HepG2 (cell line): ENCODE measurements at regions not wholly inside any gene's neighbourhood (a gene's known extent, or its start where the extent isn't known, plus 50 kb on each side); places are given as distances from the start of the nearest gene placed in this dataset.

Experiments
- ATAC-seq: fragments of 200-7000 bp; cut with Tn5 transposase; 3 replicates; pipeline ENCODE4 v1.9.1; 2020; ENCODE audit warnings: mild to moderate bottlenecking, moderate library complexity
- BruUV-seq: library from RNA; stranded (reverse); fragments of 400-500 nt; replicated peaks from 2 replicates; lab custom pipeline; 2021; lab: Mats Ljungman, UMichigan
- CTCF ChIA-PET: fragments of 300-600 bp; formaldehyde crosslinking; extraction: SDS; loops from one replicate; lab custom pipeline; 2021; ENCODE audit warnings: low total read pairs, inconsistent platforms, low intra/inter-chr PET ratio; lab: Yijun Ruan, JAX
- POLR2A ChIA-PET: fragments of 350-600 bp; sonication (Branson Sonifier 250); formaldehyde crosslinking; loops from one replicate; lab custom pipeline; 2020; ENCODE audit warnings: antibody characterized with exemption, inconsistent platforms; lab: Yijun Ruan, JAX
- DNase-seq: peaks from one replicate; pipeline ENCODE4 v3.0.0-alpha.2; 2015; ENCODE audit warnings: low spot score
- FAIRE-seq: peaks from 3 replicates; lab custom pipeline; 2011; peaks lifted over from hg19 to GRCh38; lab: Jason Lieb, UNC
- H2AFZ ChIP-seq: one replicate; pipeline ENCODE4 v1.6.1; 2011; ENCODE audit warnings: low read length, inconsistent platforms
- H3K27ac ChIP-seq: fragments of 300-600 bp; 3 replicates; pipeline ENCODE4 v1.8.0; 2011; ENCODE audit warnings: mixed run types, mild to moderate bottlenecking, mixed read lengths, low read length, inconsistent platforms; ENCODE audit not compliant: insufficient read depth; ENCODE audit errors: extremely low read length
- H3K27me3 ChIP-seq, 2 experiments: fragments of 200-600 bp in 1 of 2; 2 replicates in 1 of 2; 3 replicates in 1 of 2; pipeline versions ENCODE4 v1.6.0 to v1.8.0; 2011; ENCODE audit warnings: low read length in 2 of 2, mild to moderate bottlenecking in 2 of 2, moderate library complexity in 2 of 2, inconsistent platforms in 1 of 2; ENCODE audit not compliant: insufficient read depth in 2 of 2, control insufficient read depth in 1 of 2
- H3K36me3 ChIP-seq, 2 experiments: fragments of 200-600 bp in 1 of 2; replicated peaks in 1 of 2; 2 replicates in 1 of 2; 3 replicates in 1 of 2; pipeline versions ENCODE4 v1.5.1 to v1.8.0; 2011; ENCODE audit warnings: low read length in 2 of 2, inconsistent platforms in 1 of 2; ENCODE audit not compliant: insufficient read depth in 2 of 2, control insufficient read depth in 1 of 2
- H3K4me1 ChIP-seq: 2 replicates; pipeline ENCODE4 v1.5.1; 2012; ENCODE audit warnings: low read length, inconsistent platforms; ENCODE audit not compliant: insufficient read depth
- H3K4me2 ChIP-seq: 2 replicates; pipeline ENCODE4 v1.6.0; 2011; ENCODE audit warnings: low read depth, low read length, inconsistent platforms
- H3K4me3 ChIP-seq, 3 experiments: fragments of 200-600 bp in 1 of 3; sonication (generic), shearing (Covaris generic) in 1 of 3; replicated peaks in 1 of 3; 2 replicates each; pipeline ENCODE4 v1.5.1; 2011 to 2016; ENCODE audit warnings: low read length in 3 of 3, inconsistent platforms in 2 of 3, low read depth in 2 of 3, mild to moderate bottlenecking in 2 of 3, control low read depth in 1 of 3, mixed read lengths in 1 of 3; ENCODE audit not compliant: insufficient read depth in 1 of 3
- H3K79me2 ChIP-seq: one replicate; pipeline ENCODE4 v1.6.1; 2011; ENCODE audit warnings: low read length, inconsistent platforms; ENCODE audit not compliant: insufficient read depth
- H3K9ac ChIP-seq: 2 replicates; pipeline ENCODE4 v1.6.0; 2011; ENCODE audit warnings: mild to moderate bottlenecking, low read depth, low read length, inconsistent platforms; ENCODE audit not compliant: insufficient read depth
- H3K9me3 ChIP-seq: 2 replicates; pipeline ENCODE4 v1.5.1; 2012; ENCODE audit warnings: mild to moderate bottlenecking, low read length
- H4K20me1 ChIP-seq: 2 replicates; pipeline ENCODE4 v1.6.0; 2011; ENCODE audit warnings: inconsistent platforms, mild to moderate bottlenecking, low read length, moderate library complexity; ENCODE audit not compliant: insufficient read depth
- AKAP8 ChIP-seq: sonication (generic); formaldehyde crosslinking; IDR thresholded peaks from 2 replicates; pipeline ENCODE4 v1.5.1; 2020; ENCODE audit warnings: mild to moderate bottlenecking, missing genetic modification reagents
- ARNT2 ChIP-seq: sonication (generic); formaldehyde crosslinking; IDR thresholded peaks from 2 replicates; pipeline ENCODE4 v1.8.0; 2022; ENCODE audit warnings: mild to moderate bottlenecking, low read depth, missing genetic modification reagents, moderate library complexity
- CENPX ChIP-seq: sonication (generic); formaldehyde crosslinking; IDR thresholded peaks from 2 replicates; pipeline ENCODE4 v1.9.0; 2021; ENCODE audit warnings: mild to moderate bottlenecking, missing genetic modification reagents, moderate library complexity
- HNF4G ChIP-seq, 2 experiments: sonication (generic) in 1 of 2; formaldehyde crosslinking in 1 of 2; IDR thresholded peaks; 2 replicates each; pipeline versions ENCODE4 v1.4.0 to v1.6.1; 2011 to 2020; ENCODE audit warnings: borderline replicate concordance in 2 of 2, low read depth in 2 of 2, mild to moderate bottlenecking in 2 of 2, low read length in 1 of 2, missing genetic modification reagents in 1 of 2, moderate library complexity in 1 of 2
- KLF13 ChIP-seq: sonication (generic); formaldehyde crosslinking; IDR thresholded peaks from 2 replicates; pipeline ENCODE4 v1.4.0; 2020; ENCODE audit warnings: mild to moderate bottlenecking, missing genetic modification reagents
- KLF6 ChIP-seq: IDR thresholded peaks from 2 replicates; pipeline ENCODE4 v1.8.0; 2016; ENCODE audit warnings: missing biosample characterization, missing genetic modification reagents
- NFRKB ChIP-seq: fragments of 450-650 bp; IDR thresholded peaks from 2 replicates; pipeline ENCODE4 v1.6.1; 2017
- RBAK ChIP-seq: sonication (generic); formaldehyde crosslinking; IDR thresholded peaks from 2 replicates; pipeline ENCODE4 v1.5.1; 2020; ENCODE audit warnings: mild to moderate bottlenecking, missing genetic modification reagents
- SSRP1 ChIP-seq: IDR thresholded peaks from 2 replicates; pipeline ENCODE4 v1.6.1; 2016; ENCODE audit warnings: control low read depth
- ZBTB7A ChIP-seq: sonication (generic); formaldehyde crosslinking; IDR thresholded peaks from 2 replicates; pipeline ENCODE4 v1.8.0; 2022; ENCODE audit warnings: mild to moderate bottlenecking, missing genetic modification reagents
- ZNF563 ChIP-seq: sonication (generic); formaldehyde crosslinking; IDR thresholded peaks from 2 replicates; pipeline ENCODE4 v1.8.0; 2022; ENCODE audit warnings: mild to moderate bottlenecking, moderate library complexity, missing genetic modification reagents
- ZSCAN30 ChIP-seq: sonication (generic); formaldehyde crosslinking; IDR thresholded peaks from 2 replicates; pipeline ENCODE4 v1.5.0; 2020; ENCODE audit warnings: mild to moderate bottlenecking, missing genetic modification reagents
- WGBS: methylation state at CpG from one replicate; pipeline ENCODE4 v1.1.6; 2017; ENCODE audit warnings: low lambda C conversion rate; 5-methylcytosine and 5-hydroxymethylcytosine counted together
- in situ Hi-C: cut with HindIII; loops from 2 replicates; pipeline ENCODE4 v1.10.0; 2017; ENCODE audit warnings: low pct_unique_long_range_greater_than_20kb; ENCODE audit not compliant: extremely low pct_ligation_motif_present
- intact Hi-C: fragments of 100-400 bp; cut with micrococcal nuclease; formaldehyde crosslinking; loops from one replicate; pipeline ENCODE4 v1.10.0; 2022; ENCODE audit not compliant: unreplicated experiment
- TF ChIP-seq, protein P1 (sequence below): sonication (generic); formaldehyde crosslinking; IDR thresholded peaks from 2 replicates; pipeline ENCODE4 v1.4.0; 2020; ENCODE audit warnings: mild to moderate bottlenecking, missing genetic modification reagents
- TF ChIP-seq, protein P2 (sequence below): IDR thresholded peaks from 2 replicates; pipeline ENCODE4 v1.6.1; 2016; ENCODE audit warnings: low read depth
- TF ChIP-seq, protein P3 (sequence below): sonication (generic); formaldehyde crosslinking; IDR thresholded peaks from 2 replicates; pipeline ENCODE4 v1.4.0; 2020; ENCODE audit warnings: missing genetic modification reagents
- TF ChIP-seq, protein P4 (sequence below): sonication (generic); formaldehyde crosslinking; conservative IDR thresholded peaks from 2 replicates; pipeline ENCODE4 v1.8.0; 2022; ENCODE audit warnings: low read depth, missing genetic modification reagents
- TF ChIP-seq, protein P5 (sequence below): sonication (generic); formaldehyde crosslinking; IDR thresholded peaks from 2 replicates; pipeline ENCODE4 v1.5.0; 2020; ENCODE audit warnings: missing genetic modification reagents
- TF ChIP-seq, protein P6 (sequence below): sonication (generic); formaldehyde crosslinking; IDR thresholded peaks from 2 replicates; pipeline ENCODE4 v1.4.0; 2020; ENCODE audit warnings: missing genetic modification reagents, borderline replicate concordance

DNA sequence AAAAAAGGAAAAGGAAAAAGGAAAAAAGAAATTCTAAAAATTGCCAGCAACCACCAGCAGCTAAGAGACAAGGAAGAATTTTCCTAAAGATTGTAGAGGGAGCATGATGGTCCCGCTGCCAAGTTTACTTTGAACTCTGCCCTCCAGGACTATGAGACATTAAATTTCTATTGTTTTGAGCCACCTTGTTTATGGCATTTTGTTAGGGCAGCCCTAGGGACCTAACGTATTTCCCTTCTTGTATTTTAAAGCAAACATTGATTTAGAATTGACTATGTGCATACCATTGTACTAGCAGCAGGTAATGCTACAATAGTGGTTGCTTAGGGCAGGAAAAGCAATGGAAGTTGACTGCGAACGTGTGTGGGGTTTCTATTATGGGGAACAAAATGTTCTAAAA lies 1414.2 kb downstream of the EFNB2 start:
- H3K27me3 ChIP-seq: no peaks in the 10 kb centered on the region
- H2AFZ ChIP-seq: no peak overlapping the region
- H3K79me2 ChIP-seq: no peaks in the 10 kb centered on the region
- ChIA-PET POLR2A (no interaction called here), CTCF (no interaction called here)
- no peaks in the 10 kb centered on the region for H3K36me3 ChIP-seq
- H3K4me1 ChIP-seq: no peaks in the 10 kb centered on the region
- ATAC-seq: no peak
- no peak overlapping the region for H3K9ac ChIP-seq
- FAIRE-seq: no peak
- H3K4me2 ChIP-seq: no peak overlapping the region
- H3K9me3 ChIP-seq: peaks cover 15% of the 10 kb centered on the region; the same call in 1 of the 2 replicates
- H4K20me1 ChIP-seq: no peaks in the 10 kb centered on the region
- no TSS peak for BruUV-seq
- intact Hi-C loops (no loop called here), in situ Hi-C loops (no loop called here)
- H3K4me3 ChIP-seq: no peak overlapping the region
- no peak overlapping the region for H3K27ac ChIP-seq
- 7% methylated on average over 4 of the region's 4 CpGs for WGBS
- DNase-seq: no peak
- TF ChIP-seq, protein P1, sequence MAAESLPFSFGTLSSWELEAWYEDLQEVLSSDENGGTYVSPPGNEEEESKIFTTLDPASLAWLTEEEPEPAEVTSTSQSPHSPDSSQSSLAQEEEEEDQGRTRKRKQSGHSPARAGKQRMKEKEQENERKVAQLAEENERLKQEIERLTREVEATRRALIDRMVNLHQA (CRISPR knock-in tag): no peak
- TF ChIP-seq KLF6 (CRISPR knock-in tag) (no peak), AKAP8 (CRISPR knock-in tag) (no peak), KLF13 (no peak), CENPX (CRISPR knock-in tag) (no peak), RBAK (CRISPR knock-in tag) (no peak), ZBTB7A (CRISPR knock-in tag) (no peak), NFRKB (no peak), ZSCAN30 (CRISPR knock-in tag) (no peak), ZNF563 (no peak), ARNT2 (CRISPR knock-in tag) (no peak), HNF4G (IDR thresholded peaks at IDR 0.05; ENCODE audit: borderline replicate concordance, low read depth, low read length) (no peak), HNF4G (CRISPR knock-in tag; IDR thresholded peaks at IDR 0.05; ENCODE audit: borderline replicate concordance, low read depth) (no peak), SSRP1 (CRISPR knock-in tag) (no peak)
- TF ChIP-seq, protein P2, sequence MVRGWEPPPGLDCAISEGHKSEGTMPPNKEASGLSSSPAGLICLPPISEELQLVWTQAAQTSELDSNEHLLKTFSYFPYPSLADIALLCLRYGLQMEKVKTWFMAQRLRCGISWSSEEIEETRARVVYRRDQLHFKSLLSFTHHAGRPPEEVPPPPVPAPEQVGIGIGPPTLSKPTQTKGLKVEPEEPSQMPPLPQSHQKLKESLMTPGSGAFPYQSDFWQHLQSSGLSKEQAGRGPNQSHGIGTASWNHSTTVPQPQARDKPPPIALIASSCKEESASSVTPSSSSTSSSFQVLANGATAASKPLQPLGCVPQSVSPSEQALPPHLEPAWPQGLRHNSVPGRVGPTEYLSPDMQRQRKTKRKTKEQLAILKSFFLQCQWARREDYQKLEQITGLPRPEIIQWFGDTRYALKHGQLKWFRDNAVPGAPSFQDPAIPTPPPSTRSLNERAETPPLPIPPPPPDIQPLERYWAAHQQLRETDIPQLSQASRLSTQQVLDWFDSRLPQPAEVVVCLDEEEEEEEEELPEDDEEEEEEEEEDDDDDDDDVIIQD: no peak
- TF ChIP-seq, protein P3, sequence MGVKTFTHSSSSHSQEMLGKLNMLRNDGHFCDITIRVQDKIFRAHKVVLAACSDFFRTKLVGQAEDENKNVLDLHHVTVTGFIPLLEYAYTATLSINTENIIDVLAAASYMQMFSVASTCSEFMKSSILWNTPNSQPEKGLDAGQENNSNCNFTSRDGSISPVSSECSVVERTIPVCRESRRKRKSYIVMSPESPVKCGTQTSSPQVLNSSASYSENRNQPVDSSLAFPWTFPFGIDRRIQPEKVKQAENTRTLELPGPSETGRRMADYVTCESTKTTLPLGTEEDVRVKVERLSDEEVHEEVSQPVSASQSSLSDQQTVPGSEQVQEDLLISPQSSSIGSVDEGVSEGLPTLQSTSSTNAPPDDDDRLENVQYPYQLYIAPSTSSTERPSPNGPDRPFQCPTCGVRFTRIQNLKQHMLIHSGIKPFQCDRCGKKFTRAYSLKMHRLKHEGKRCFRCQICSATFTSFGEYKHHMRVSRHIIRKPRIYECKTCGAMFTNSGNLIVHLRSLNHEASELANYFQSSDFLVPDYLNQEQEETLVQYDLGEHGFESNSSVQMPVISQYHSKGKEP: no peak
- TF ChIP-seq, protein P4, sequence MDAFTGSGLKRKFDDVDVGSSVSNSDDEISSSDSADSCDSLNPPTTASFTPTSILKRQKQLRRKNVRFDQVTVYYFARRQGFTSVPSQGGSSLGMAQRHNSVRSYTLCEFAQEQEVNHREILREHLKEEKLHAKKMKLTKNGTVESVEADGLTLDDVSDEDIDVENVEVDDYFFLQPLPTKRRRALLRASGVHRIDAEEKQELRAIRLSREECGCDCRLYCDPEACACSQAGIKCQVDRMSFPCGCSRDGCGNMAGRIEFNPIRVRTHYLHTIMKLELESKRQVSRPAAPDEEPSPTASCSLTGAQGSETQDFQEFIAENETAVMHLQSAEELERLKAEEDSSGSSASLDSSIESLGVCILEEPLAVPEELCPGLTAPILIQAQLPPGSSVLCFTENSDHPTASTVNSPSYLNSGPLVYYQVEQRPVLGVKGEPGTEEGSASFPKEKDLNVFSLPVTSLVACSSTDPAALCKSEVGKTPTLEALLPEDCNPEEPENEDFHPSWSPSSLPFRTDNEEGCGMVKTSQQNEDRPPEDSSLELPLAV (CRISPR knock-in tag): no peak
- TF ChIP-seq, protein P5, sequence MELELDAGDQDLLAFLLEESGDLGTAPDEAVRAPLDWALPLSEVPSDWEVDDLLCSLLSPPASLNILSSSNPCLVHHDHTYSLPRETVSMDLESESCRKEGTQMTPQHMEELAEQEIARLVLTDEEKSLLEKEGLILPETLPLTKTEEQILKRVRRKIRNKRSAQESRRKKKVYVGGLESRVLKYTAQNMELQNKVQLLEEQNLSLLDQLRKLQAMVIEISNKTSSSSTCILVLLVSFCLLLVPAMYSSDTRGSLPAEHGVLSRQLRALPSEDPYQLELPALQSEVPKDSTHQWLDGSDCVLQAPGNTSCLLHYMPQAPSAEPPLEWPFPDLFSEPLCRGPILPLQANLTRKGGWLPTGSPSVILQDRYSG: no peak
- TF ChIP-seq, protein P6, sequence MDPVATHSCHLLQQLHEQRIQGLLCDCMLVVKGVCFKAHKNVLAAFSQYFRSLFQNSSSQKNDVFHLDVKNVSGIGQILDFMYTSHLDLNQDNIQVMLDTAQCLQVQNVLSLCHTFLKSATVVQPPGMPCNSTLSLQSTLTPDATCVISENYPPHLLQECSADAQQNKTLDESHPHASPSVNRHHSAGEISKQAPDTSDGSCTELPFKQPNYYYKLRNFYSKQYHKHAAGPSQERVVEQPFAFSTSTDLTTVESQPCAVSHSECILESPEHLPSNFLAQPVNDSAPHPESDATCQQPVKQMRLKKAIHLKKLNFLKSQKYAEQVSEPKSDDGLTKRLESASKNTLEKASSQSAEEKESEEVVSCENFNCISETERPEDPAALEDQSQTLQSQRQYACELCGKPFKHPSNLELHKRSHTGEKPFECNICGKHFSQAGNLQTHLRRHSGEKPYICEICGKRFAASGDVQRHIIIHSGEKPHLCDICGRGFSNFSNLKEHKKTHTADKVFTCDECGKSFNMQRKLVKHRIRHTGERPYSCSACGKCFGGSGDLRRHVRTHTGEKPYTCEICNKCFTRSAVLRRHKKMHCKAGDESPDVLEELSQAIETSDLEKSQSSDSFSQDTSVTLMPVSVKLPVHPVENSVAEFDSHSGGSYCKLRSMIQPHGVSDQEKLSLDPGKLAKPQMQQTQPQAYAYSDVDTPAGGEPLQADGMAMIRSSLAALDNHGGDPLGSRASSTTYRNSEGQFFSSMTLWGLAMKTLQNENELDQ (CRISPR knock-in tag): no peak
